Activated CD4-positive, alpha-beta T cell treated with anti-CD3 and anti-CD28 coated beads, Interleukin-2, Interleukin-6, amounts not matched to agents 100 ng/mL and 50 ng/mL, durations not matched to agents 16 hours and 8 hours (primary cell): ENCODE measurements at regions not wholly inside any gene's neighbourhood (a gene's known extent, or its start where the extent isn't known, plus 50 kb on each side); places are given as distances from the start of the nearest gene placed in this dataset.
"Not testable (repeated sequence)": the region's sequence is repeated elsewhere in the genome, so short reads cannot be mapped to it uniquely, and the experiment has no call there.

Experiments used
- DNase-seq: peaks from one replicate; pipeline ENCODE4 v3.0.0-alpha.2; 2020

- DNase-seq, result no peak
Observed at GRCh38 chrX:82734140-82734539, 774.0 kb upstream of the POU3F4 start.

- DNase-seq, result not testable (repeated sequence)
Observed at GRCh38 chrX:82738313-82738712, 769.8 kb upstream of the POU3F4 start.

- no peak for DNase-seq
Observed at GRCh38 chrX:82742351-82742750, 765.7 kb upstream of the POU3F4 start.

GRCh38 chrX:82745725-82746124 is 762.4 kb upstream of the POU3F4 start:
- DNase-seq, result not testable (repeated sequence)

GRCh38 chrX:82748906-82749505 is 759.1 kb upstream of the POU3F4 start:
- DNase-seq, result no peak

GRCh38 chrX:82756272-82756671 is 751.8 kb upstream of the POU3F4 start:
- DNase-seq, result no peak

- DNase-seq, result no peak
Observed at GRCh38 chrX:82757614-82758013, 750.5 kb upstream of the POU3F4 start.

- DNase-seq, result no peak
Observed at GRCh38 chrX:82764521-82764920, 743.6 kb upstream of the POU3F4 start.

GRCh38 chrX:82765811-82766210 is 742.3 kb upstream of the POU3F4 start:
- no peak for DNase-seq

- no peak for DNase-seq
Observed at GRCh38 chrX:82775426-82775825, 732.7 kb upstream of the POU3F4 start.

GRCh38 chrX:82782014-82782413 is 726.1 kb upstream of the POU3F4 start:
- DNase-seq, result no peak

- DNase-seq, result not testable (repeated sequence)
Observed at GRCh38 chrX:82812902-82813301, 695.2 kb upstream of the POU3F4 start.

- no peak for DNase-seq
Observed at GRCh38 chrX:82813671-82814078, 694.4 kb upstream of the POU3F4 start.

GRCh38 chrX:82816001-82816400 is 692.1 kb upstream of the POU3F4 start:
- no peak for DNase-seq

GRCh38 chrX:82816562-82816961 is 691.5 kb upstream of the POU3F4 start:
- DNase-seq, result no peak

GRCh38 chrX:82842286-82842685 is 665.8 kb upstream of the POU3F4 start:
- no peak for DNase-seq

GRCh38 chrX:82848111-82848510 is 660.0 kb upstream of the POU3F4 start:
- no peak for DNase-seq
